Stimulated activated CD4-positive, alpha-beta T cell treated with anti-CD3 and anti-CD28 coated beads, Interleukin-15, amount 100 ng/mL, for 24 hours (primary cell): ENCODE measurements at regions not wholly inside any gene's neighbourhood (a gene's known extent, or its start where the extent isn't known, plus 50 kb on each side); places are given as distances from the start of the nearest gene placed in this dataset.

Source experiments
- DNase-seq: peaks from one replicate; pipeline ENCODE4 v3.0.0-alpha.2; 2020

GRCh38 chr7:46389146-46389545 lies 468.1 kb upstream of the IGFBP3 start:
- DNase-seq, result no peak

GRCh38 chr7:46387646-46388045 lies 466.6 kb upstream of the IGFBP3 start:
- DNase-seq, result no peak

GRCh38 chr7:46386428-46387399 lies 465.6 kb upstream of the IGFBP3 start:
- no peak for DNase-seq

GRCh38 chr7:46385662-46386309 lies 464.7 kb upstream of the IGFBP3 start:
- DNase-seq, result no peak

- no peak for DNase-seq
Measured at GRCh38 chr7:46383605-46384004, 462.5 kb upstream of the IGFBP3 start.

GRCh38 chr7:46369933-46370654 lies 449.0 kb upstream of the IGFBP3 start:
- no peak for DNase-seq

- DNase-seq, result no peak
Measured at GRCh38 chr7:46368871-46369270, 447.8 kb upstream of the IGFBP3 start.

GRCh38 chr7:46366526-46366925 lies 445.5 kb upstream of the IGFBP3 start:
- no peak for DNase-seq

GRCh38 chr7:46363688-46364087 lies 442.6 kb upstream of the IGFBP3 start:
- DNase-seq, result no peak

GRCh38 chr7:46360811-46361210 lies 439.7 kb upstream of the IGFBP3 start:
- DNase-seq, result no peak

GRCh38 chr7:46360296-46360695 lies 439.2 kb upstream of the IGFBP3 start:
- DNase-seq, result no peak

- no peak for DNase-seq
Measured at GRCh38 chr7:46357851-46358250, 436.8 kb upstream of the IGFBP3 start.

- DNase-seq, result no peak
Measured at GRCh38 chr7:46357290-46357689, 436.2 kb upstream of the IGFBP3 start.

GRCh38 chr7:46356371-46356770 lies 435.3 kb upstream of the IGFBP3 start:
- DNase-seq, result no peak

- no peak for DNase-seq
Measured at GRCh38 chr7:46355331-46355730, 434.3 kb upstream of the IGFBP3 start.

- DNase-seq, result peak; percentile 9
Measured at GRCh38 chr7:46352004-46352954, 431.2 kb upstream of the IGFBP3 start.

- no peak for DNase-seq
Measured at GRCh38 chr7:46349490-46349889, 428.4 kb upstream of the IGFBP3 start.

GRCh38 chr7:46344533-46344932 lies 423.5 kb upstream of the IGFBP3 start:
- no peak for DNase-seq

- no peak for DNase-seq
Measured at GRCh38 chr7:46343802-46344201, 422.7 kb upstream of the IGFBP3 start.

GRCh38 chr7:46322937-46323336 lies 401.9 kb upstream of the IGFBP3 start:
- DNase-seq, result no peak

- no peak for DNase-seq
Measured at GRCh38 chr7:46321556-46322205, 400.6 kb upstream of the IGFBP3 start.

GRCh38 chr7:46320956-46321355 lies 399.9 kb upstream of the IGFBP3 start:
- no peak for DNase-seq
